SK-N-SH (cell line): ENCODE measurements at regions not wholly inside any gene's neighbourhood (a gene's known extent, or its start where the extent isn't known, plus 50 kb on each side); places are given as distances from the start of the nearest gene placed in this dataset.

Experiments used
- CTCF ChIA-PET: fragments of 300-600, 350-600 bp; formaldehyde crosslinking; extraction: SDS; loops from one replicate; lab custom pipeline; 2021; lab: Yijun Ruan, JAX
- POLR2A ChIA-PET: fragments of 350-600 bp; sonication (Branson Sonifier 250); formaldehyde crosslinking; extraction: SDS; loops from one replicate; lab custom pipeline; 2020; ENCODE audit warnings: antibody characterized with exemption, inconsistent platforms; lab: Yijun Ruan, JAX
- DNase-seq: peaks from one replicate; pipeline ENCODE4 v3.0.0; 2012
- H2AFZ ChIP-seq: fragments of 200-600 bp; sonication (generic); 2 replicates; pipeline ENCODE4 v1.8.1; 2016; ENCODE audit warnings: antibody characterized with exemption, mild to moderate bottlenecking, low read depth
- H3F3A ChIP-seq: fragments of 200-600 bp; sonication (generic); replicated peaks from 2 replicates; pipeline ENCODE3; 2016; ENCODE audit warnings: antibody characterized with exemption, mild to moderate bottlenecking; ENCODE audit not compliant: insufficient read depth
- H3K27ac ChIP-seq, 2 experiments: fragments of 200-500 bp in 1 of 2; fragments of 200-600 bp in 1 of 2; sonication (Bioruptor generic) in 1 of 2; sonication (generic), shearing (Covaris generic) in 1 of 2; 2 replicates each; pipeline versions ENCODE4 v1.5.1 to v1.6.1; 2014 to 2016; ENCODE audit warnings: low read depth in 2 of 2, inconsistent platforms in 1 of 2, low read length in 1 of 2, mild to moderate bottlenecking in 1 of 2, mixed read lengths in 1 of 2
- H3K27me3 ChIP-seq: fragments of 200-600 bp; sonication (generic), shearing (Covaris generic); 2 replicates; pipeline ENCODE4 v1.6.1; 2016; ENCODE audit warnings: mixed run types; ENCODE audit not compliant: insufficient read depth
- H3K36me3 ChIP-seq, 2 experiments: fragments of 200-500 bp in 1 of 2; fragments of 200-600 bp in 1 of 2; sonication (Bioruptor generic) in 1 of 2; sonication (generic) in 1 of 2; replicated peaks in 1 of 2; 2 replicates each; pipeline versions ENCODE3 to v1.5.1; 2014 to 2016; ENCODE audit warnings: low read length in 1 of 2, mild to moderate bottlenecking in 1 of 2; ENCODE audit not compliant: insufficient read depth in 2 of 2, control insufficient read depth in 1 of 2
- H3K4me1 ChIP-seq, 2 experiments: fragments of 200-500 bp in 1 of 2; fragments of 200-600 bp in 1 of 2; sonication (Bioruptor generic) in 1 of 2; sonication (generic), shearing (Covaris generic) in 1 of 2; 2 replicates each; pipeline versions ENCODE4 v1.5.1 to v1.6.1; 2014 to 2016; ENCODE audit warnings: low read depth in 1 of 2, low read length in 1 of 2, mixed run types in 1 of 2; ENCODE audit not compliant: insufficient read depth in 2 of 2, control insufficient read depth in 1 of 2
- H3K4me2 ChIP-seq: fragments of 200-600 bp; sonication (generic), shearing (Covaris generic); 2 replicates; pipeline ENCODE4 v1.6.1; 2017; ENCODE audit warnings: mixed run types
- H3K4me3 ChIP-seq, 2 experiments: fragments of 200-500 bp in 1 of 2; fragments of 200-600 bp in 1 of 2; sonication (Bioruptor generic) in 1 of 2; sonication (generic), shearing (Covaris generic) in 1 of 2; 2 replicates each; pipeline versions ENCODE4 v1.5.1 to v1.8.1; 2014 to 2016; ENCODE audit warnings: low read depth in 2 of 2, inconsistent platforms in 1 of 2, low read length in 1 of 2, mild to moderate bottlenecking in 1 of 2, mixed read lengths in 1 of 2, moderate library complexity in 1 of 2
- H3K79me2 ChIP-seq: fragments of 200-600 bp; sonication (generic); 2 replicates; pipeline ENCODE4 v1.8.1; 2017; ENCODE audit warnings: mild to moderate bottlenecking; ENCODE audit not compliant: insufficient read depth
- H3K9ac ChIP-seq: fragments of 200-600 bp; sonication (generic); 2 replicates; pipeline ENCODE4 v1.6.1; 2017; ENCODE audit warnings: mixed run types
- H3K9me2 ChIP-seq: fragments of 200-600 bp; sonication (generic); 2 replicates; pipeline ENCODE4 v1.6.1; 2017; ENCODE audit warnings: mixed run types
- H3K9me3 ChIP-seq: fragments of 200-600 bp; sonication (generic); 2 replicates; pipeline ENCODE4 v1.6.1; 2017; ENCODE audit warnings: mixed run types, mild to moderate bottlenecking, moderate library complexity
- H4K20me1 ChIP-seq: fragments of 200-600 bp; sonication (generic); 2 replicates; pipeline ENCODE4 v1.6.1; 2017; ENCODE audit warnings: mild to moderate bottlenecking, mixed run types; ENCODE audit not compliant: insufficient read depth
- CTCF ChIP-seq: fragments of 200-600 bp; sonication (generic); IDR thresholded peaks from 2 replicates; pipeline ENCODE4 v1.6.1; 2017; ENCODE audit warnings: antibody characterized with exemption, mild to moderate bottlenecking, moderate library complexity
- ELF1 ChIP-seq: IDR thresholded peaks from 2 replicates; pipeline ENCODE4 v1.4.0; 2012
- EP300 ChIP-seq, 2 experiments: IDR thresholded peaks; 2 replicates each; pipeline versions ENCODE4 v1.4.0 to v1.6.1; 2012; ENCODE audit warnings: borderline replicate concordance in 1 of 2, low read depth in 1 of 2, low read length in 1 of 2
- EZH2phosphoT487 ChIP-seq: fragments of 200-600 bp; sonication (generic); IDR thresholded peaks from 2 replicates; pipeline ENCODE4 v1.6.1; 2017; ENCODE audit warnings: low read depth, mixed run types, mild to moderate bottlenecking, antibody characterized with exemption, moderate library complexity, borderline replicate concordance
- FOSL2 ChIP-seq: IDR thresholded peaks from 2 replicates; pipeline ENCODE4 v1.4.0; 2012; ENCODE audit warnings: low read depth, mild to moderate bottlenecking, moderate library complexity, borderline replicate concordance
- FOXM1 ChIP-seq: IDR thresholded peaks from 2 replicates; pipeline ENCODE4 v1.4.0; 2012; ENCODE audit warnings: low read depth, mild to moderate bottlenecking
- GABPA ChIP-seq: IDR thresholded peaks from 2 replicates; pipeline ENCODE4 v1.4.0; 2012; ENCODE audit warnings: low read depth, mild to moderate bottlenecking
- IRF3 ChIP-seq: fragments of 150-350 bp; IDR thresholded peaks from 2 replicates; pipeline ENCODE4 v1.6.1; 2016; ENCODE audit warnings: mild to moderate bottlenecking, low read depth, low read length
- JUND ChIP-seq: IDR thresholded peaks from 2 replicates; pipeline ENCODE4 v1.4.0; 2012
- MAX ChIP-seq: IDR thresholded peaks from 2 replicates; pipeline ENCODE4 v1.4.0; 2012; ENCODE audit warnings: low read depth
- MXI1 ChIP-seq: IDR thresholded peaks from 2 replicates; pipeline ENCODE4 v1.6.1; 2012; ENCODE audit warnings: mild to moderate bottlenecking, low read depth, low read length, improper control_type of control experiment
- NFIC ChIP-seq: IDR thresholded peaks from 2 replicates; pipeline ENCODE4 v1.4.0; 2012; ENCODE audit warnings: borderline replicate concordance
- NRF1 ChIP-seq: IDR thresholded peaks from 2 replicates; pipeline ENCODE4 v1.6.1; 2012; ENCODE audit warnings: low read depth, mild to moderate bottlenecking, low read length
- POLR2AphosphoS5 ChIP-seq: IDR thresholded peaks from 2 replicates; pipeline ENCODE4 v1.6.1; 2012; ENCODE audit warnings: low read depth, low read length
- RAD21 ChIP-seq: IDR thresholded peaks from 2 replicates; pipeline ENCODE4 v1.6.1; 2012; ENCODE audit warnings: mild to moderate bottlenecking, low read length
- TCF12 ChIP-seq: IDR thresholded peaks from 2 replicates; pipeline ENCODE4 v1.4.0; 2012
- TEAD4 ChIP-seq: IDR thresholded peaks from 2 replicates; pipeline ENCODE4 v1.4.0; 2012; ENCODE audit warnings: mild to moderate bottlenecking, borderline replicate concordance; ENCODE audit not compliant: insufficient read depth
- USF1 ChIP-seq: IDR thresholded peaks from 2 replicates; pipeline ENCODE4 v1.4.0; 2012; ENCODE audit warnings: low read depth, borderline replicate concordance
- USF2 ChIP-seq: fragments of 150-350 bp; IDR thresholded peaks from 2 replicates; pipeline ENCODE4 v1.6.1; 2017; ENCODE audit warnings: antibody characterized with exemption, low read length, low read depth, borderline replicate concordance
- ZBTB33 ChIP-seq: IDR thresholded peaks from 2 replicates; pipeline ENCODE4 v1.4.0; 2012; ENCODE audit warnings: low read depth, borderline replicate concordance
- WGBS: methylation state at CpG from one replicate; pipeline ENCODE4 v1.1.6; 2017; ENCODE audit warnings: low lambda C conversion rate; 5-methylcytosine and 5-hydroxymethylcytosine counted together

- TF ChIP-seq MAX = no peak
- no peak for TF ChIP-seq RAD21
- TF ChIP-seq, all 33 proteins: peak for 0
Observed at GRCh38 chrX:117093319-117093718, 630.5 kb upstream of the CT83 start (continued).

GRCh38 chrX:117092641-117093040 is 629.9 kb upstream of the CT83 start:
- H3K4me2 ChIP-seq = no peak overlapping the region
- no peak overlapping the region for H3K27ac ChIP-seq
- H3K9me3 ChIP-seq = peaks cover 4% of the 10 kb centered on the region; the same call in 1 of the 2 replicates
- no peaks in the 10 kb centered on the region for H3K9me2 ChIP-seq
- no peaks in the 10 kb centered on the region for H3K4me1 ChIP-seq
- ChIA-PET CTCF (no interaction called here), POLR2A (no interaction called here)
- H3K4me3 ChIP-seq = no peak overlapping the region
- no peaks in the 10 kb centered on the region for H3K27me3 ChIP-seq
- no peak for TF ChIP-seq TCF12
- no peak for TF ChIP-seq EZH2phosphoT487
- TF ChIP-seq NFIC = no peak
- TF ChIP-seq USF1 = no peak
- no peak for TF ChIP-seq POLR2AphosphoS5
- no peak for TF ChIP-seq CTCF
- TF ChIP-seq RAD21 = no peak
- no peak for TF ChIP-seq GABPA
- no peaks in the 10 kb centered on the region for H3K79me2 ChIP-seq
- H3K36me3 ChIP-seq = no peaks in the 10 kb centered on the region
- H3K9ac ChIP-seq = no peak overlapping the region
- H4K20me1 ChIP-seq = no peaks in the 10 kb centered on the region
- WGBS = 3% methylated on average over 1 of the region's 1 CpG
- no peak overlapping the region for H2AFZ ChIP-seq
- H3F3A ChIP-seq = peaks cover 50% of the 10 kb centered on the region
- DNase-seq = no peak

GRCh38 chrX:117063224-117063623 is 600.4 kb upstream of the CT83 start:
- ChIA-PET CTCF (no interaction called here), POLR2A (no interaction called here)
- Histone ChIP-seq H2AFZ (no peak overlapping the region), H3K27ac (no peak overlapping the region), H3K27me3 (no peaks in the 10 kb centered on the region), H3K4me3 (no peak overlapping the region), H3K4me1 (no peaks in the 10 kb centered on the region), H3K4me2 (no peak overlapping the region), H3F3A (no peaks in the 10 kb centered on the region), H3K9me3 (no peaks in the 10 kb centered on the region), H3K36me3 (no peaks in the 10 kb centered on the region), H3K9ac (no peak overlapping the region), H3K9me2 (no peaks in the 10 kb centered on the region), H4K20me1 (no peaks in the 10 kb centered on the region), H3K79me2 (no peaks in the 10 kb centered on the region)
- DNase-seq = no peak
- TF ChIP-seq FOSL2 (no peak), ZBTB33 (no peak), EP300 (IDR thresholded peaks at IDR 0.05; ENCODE audit: borderline replicate concordance in 1 of 2, low read depth in 1 of 2, low read length in 1 of 2) (no peak), EZH2phosphoT487 (no peak), TEAD4 (no peak), ELF1 (no peak), FOXM1 (no peak), IRF3 (no peak), MAX (no peak), NFIC (no peak), POLR2AphosphoS5 (no peak), USF2 (no peak), MXI1 (no peak), NRF1 (no peak), GABPA (no peak), JUND (no peak)
